ENCODE measurements at regions not wholly inside any gene's neighbourhood (a gene's known extent, or its start where the extent isn't known, plus 50 kb on each side); places are given as distances from the start of the nearest gene placed in this dataset.

DNA sequence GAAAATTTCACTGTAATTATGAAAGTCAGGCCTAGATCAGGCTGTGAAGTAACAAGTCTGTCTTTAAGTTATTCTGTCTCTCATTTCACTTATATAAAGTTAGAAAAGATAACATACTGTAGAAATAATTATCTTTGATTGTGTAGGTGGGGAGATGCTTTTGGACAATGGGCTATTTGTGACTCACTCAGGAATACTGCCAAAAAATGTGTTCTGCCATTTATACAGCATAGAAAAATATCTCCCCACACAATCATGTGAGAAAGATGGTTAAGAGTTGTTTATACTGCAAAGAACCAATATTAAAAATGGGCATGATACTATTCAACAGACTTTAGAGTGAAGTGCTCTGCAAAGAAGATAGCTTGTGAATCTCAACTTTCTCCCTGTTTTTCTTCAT lies 95.0 kb upstream of the GABRA2 start:
- TF ChIP-seq NFRKB (IDR thresholded peaks at IDR 0.05) (no peak), L3MBTL2 (conservative IDR thresholded peaks at IDR 0.05) (no peak), ARNT (IDR thresholded peaks at IDR 0.05) (no peak), CTBP1 (IDR thresholded peaks at IDR 0.05; ENCODE audit: borderline replicate concordance) (no peak), FOXA1 (IDR thresholded peaks at IDR 0.05) (no peak), LEF1 (IDR thresholded peaks at IDR 0.05; ENCODE audit: borderline replicate concordance) (no peak), PKNOX1 (IDR thresholded peaks at IDR 0.05) (no peak), FOXK2 (IDR thresholded peaks at IDR 0.05) (no peak), SUZ12 (IDR thresholded peaks at IDR 0.05) (no peak), ZNF384 (IDR thresholded peaks at IDR 0.05) (no peak)
- POLR2A ChIA-PET: no interaction called here
- CTCF ChIA-PET: no interaction called here
- no peak for DNase-seq (ENCODE audit: extremely low spot score)

- TF ChIP-seq PKNOX1 (IDR thresholded peaks at IDR 0.05): no peak
- no peak for TF ChIP-seq LEF1 (IDR thresholded peaks at IDR 0.05; ENCODE audit: borderline replicate concordance)
- no peak for TF ChIP-seq CTBP1 (IDR thresholded peaks at IDR 0.05; ENCODE audit: borderline replicate concordance)
- TF ChIP-seq ZNF384 (IDR thresholded peaks at IDR 0.05): no peak
- no peak for TF ChIP-seq ELF4 (IDR thresholded peaks at IDR 0.05)
- TF ChIP-seq FOXM1 (IDR thresholded peaks at IDR 0.05; ENCODE audit: borderline replicate concordance): no peak
- TF ChIP-seq ARNT (IDR thresholded peaks at IDR 0.05): no peak
- TF ChIP-seq NFRKB (IDR thresholded peaks at IDR 0.05): no peak
- TF ChIP-seq L3MBTL2 (conservative IDR thresholded peaks at IDR 0.05): no peak
- TF ChIP-seq HDGF (IDR thresholded peaks at IDR 0.05; ENCODE audit: borderline replicate concordance): no peak
- TF ChIP-seq FOXA1 (IDR thresholded peaks at IDR 0.05): no peak
- DNase-seq (ENCODE audit: extremely low spot score): no peak
- POLR2A ChIA-PET: no interaction called here
- CTCF ChIA-PET: no interaction called here
Measured at GRCh38 chr4:46462733-46463132, 72.8 kb upstream of the GABRA2 start.

DNA sequence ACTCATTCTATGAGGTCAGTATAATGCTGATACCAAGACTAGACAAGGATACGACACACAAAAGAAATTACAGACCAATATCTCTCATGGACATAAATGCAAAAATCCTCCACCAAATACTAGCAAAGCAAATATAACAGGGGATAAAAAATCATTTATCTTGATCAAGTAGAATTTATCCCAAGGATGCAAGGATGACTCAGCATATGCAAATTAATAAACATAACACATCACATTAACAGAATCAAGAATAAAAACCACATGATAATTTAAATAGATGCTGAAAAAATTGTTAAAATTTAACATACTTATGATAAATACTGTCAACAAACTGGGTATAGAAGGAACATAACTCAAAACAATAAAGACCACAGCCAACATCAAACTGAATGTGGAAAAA lies 69.4 kb upstream of the GABRA2 start:
- POLR2A ChIA-PET: no interaction called here
- DNase-seq (ENCODE audit: extremely low spot score): no peak
- TF ChIP-seq SP1 (IDR thresholded peaks at IDR 0.05) (no peak), L3MBTL2 (conservative IDR thresholded peaks at IDR 0.05) (no peak), FOXM1 (IDR thresholded peaks at IDR 0.05; ENCODE audit: borderline replicate concordance) (no peak), TARDBP (IDR thresholded peaks at IDR 0.05) (no peak), CTBP1 (IDR thresholded peaks at IDR 0.05; ENCODE audit: borderline replicate concordance) (no peak), NFRKB (IDR thresholded peaks at IDR 0.05) (no peak)
- CTCF ChIA-PET: no interaction called here

DNA sequence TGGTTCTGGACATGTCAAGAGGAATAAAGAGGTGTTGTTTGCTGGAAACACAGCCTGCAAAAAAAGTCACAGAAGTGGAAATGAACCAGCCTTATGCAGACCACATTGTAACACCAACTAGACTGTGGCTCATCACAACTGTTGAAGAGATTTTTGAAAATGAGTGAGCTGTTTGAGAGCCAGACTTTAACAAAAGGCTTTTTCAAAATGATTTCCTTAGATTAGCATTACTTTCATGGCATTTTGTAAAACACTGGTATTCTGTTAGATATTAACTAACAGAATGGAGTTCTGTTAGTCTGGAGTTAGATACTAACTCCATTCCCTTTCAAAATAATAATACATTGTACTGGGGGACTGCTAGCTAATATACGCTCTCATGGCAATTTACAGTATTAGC lies 60.6 kb upstream of the GABRA2 start:
- TF ChIP-seq L3MBTL2 (conservative IDR thresholded peaks at IDR 0.05) (no peak), SP1 (IDR thresholded peaks at IDR 0.05) (no peak), LEF1 (IDR thresholded peaks at IDR 0.05; ENCODE audit: borderline replicate concordance) (no peak), TARDBP (IDR thresholded peaks at IDR 0.05) (no peak), FOXK2 (IDR thresholded peaks at IDR 0.05) (no peak), BHLHE40 (IDR thresholded peaks at IDR 0.05; ENCODE audit: borderline replicate concordance) (no peak), ELF4 (IDR thresholded peaks at IDR 0.05) (no peak), ZNF384 (IDR thresholded peaks at IDR 0.05) (no peak), SUZ12 (IDR thresholded peaks at IDR 0.05) (no peak), HDGF (IDR thresholded peaks at IDR 0.05; ENCODE audit: borderline replicate concordance) (no peak), PKNOX1 (IDR thresholded peaks at IDR 0.05) (no peak), FOXA1 (IDR thresholded peaks at IDR 0.05) (no peak), ARNT (IDR thresholded peaks at IDR 0.05) (no peak), NFRKB (IDR thresholded peaks at IDR 0.05) (no peak), FOXM1 (IDR thresholded peaks at IDR 0.05; ENCODE audit: borderline replicate concordance) (no peak), CTBP1 (IDR thresholded peaks at IDR 0.05; ENCODE audit: borderline replicate concordance) (no peak)
- DNase-seq (ENCODE audit: extremely low spot score): no peak
- POLR2A ChIA-PET: no interaction called here
- CTCF ChIA-PET: no interaction called here

- TF ChIP-seq ZNF384 (IDR thresholded peaks at IDR 0.05): no peak
- ChIA-PET CTCF (no interaction called here), POLR2A (no interaction called here)
- DNase-seq (ENCODE audit: extremely low spot score): no peak
Measured at GRCh38 chr4:46445710-46446314, 55.9 kb upstream of the GABRA2 start.

DNA sequence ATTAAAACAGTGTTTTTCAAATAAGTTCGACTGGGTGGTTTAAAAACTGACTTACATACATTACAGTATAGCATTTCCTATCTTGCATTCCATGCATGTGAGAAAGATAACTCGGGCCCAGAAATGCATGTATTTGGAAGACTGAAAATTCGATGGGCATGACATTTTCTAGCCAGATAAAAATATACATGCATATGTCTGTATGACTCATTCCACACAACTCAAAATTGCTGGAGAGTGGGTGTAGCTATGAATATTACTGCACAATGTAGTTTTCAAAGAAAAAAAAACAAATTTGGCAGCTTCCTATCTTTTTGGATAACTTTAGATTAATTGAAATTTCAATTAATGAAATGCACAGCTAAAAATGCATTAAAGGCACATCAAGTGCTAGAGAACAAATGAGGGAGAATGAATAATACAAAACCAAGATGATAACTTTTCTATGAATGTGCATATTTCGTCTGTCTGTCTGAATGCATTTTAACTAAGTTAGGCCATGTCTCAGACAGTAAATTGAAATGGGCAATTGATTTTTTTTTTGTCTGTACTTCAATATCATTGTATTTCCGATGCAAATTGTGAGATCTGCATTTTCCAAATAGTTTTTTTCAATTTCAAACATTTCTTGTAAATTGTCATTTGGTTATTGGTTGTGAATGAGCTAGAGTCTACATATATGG lies 54.5 kb upstream of the GABRA2 start:
- DNase-seq (ENCODE audit: extremely low spot score): no peak
- TF ChIP-seq ELF4 (IDR thresholded peaks at IDR 0.05): no peak
- no peak for TF ChIP-seq NFRKB (IDR thresholded peaks at IDR 0.05)
- TF ChIP-seq TARDBP (IDR thresholded peaks at IDR 0.05): no peak
- TF ChIP-seq L3MBTL2 (conservative IDR thresholded peaks at IDR 0.05): no peak
- no peak for TF ChIP-seq ZNF384 (IDR thresholded peaks at IDR 0.05)
- no peak for TF ChIP-seq SUZ12 (IDR thresholded peaks at IDR 0.05)
- no peak for TF ChIP-seq ARNT (IDR thresholded peaks at IDR 0.05)
- TF ChIP-seq FOXM1 (IDR thresholded peaks at IDR 0.05; ENCODE audit: borderline replicate concordance): no peak
- no peak for TF ChIP-seq FOXK2 (IDR thresholded peaks at IDR 0.05)
- no peak for TF ChIP-seq FOXA1 (IDR thresholded peaks at IDR 0.05)
- no peak for TF ChIP-seq SP1 (IDR thresholded peaks at IDR 0.05)
- TF ChIP-seq HDGF (IDR thresholded peaks at IDR 0.05; ENCODE audit: borderline replicate concordance): no peak
- no peak for TF ChIP-seq PKNOX1 (IDR thresholded peaks at IDR 0.05)
- no peak for TF ChIP-seq BHLHE40 (IDR thresholded peaks at IDR 0.05; ENCODE audit: borderline replicate concordance)
- no peak for TF ChIP-seq CTBP1 (IDR thresholded peaks at IDR 0.05; ENCODE audit: borderline replicate concordance)
- no peak for TF ChIP-seq LEF1 (IDR thresholded peaks at IDR 0.05; ENCODE audit: borderline replicate concordance)
- ChIA-PET POLR2A (no interaction called here), CTCF (no interaction called here)

Measured in HEK293T (cell line).